HG02970 (cell line): ENCODE measurements at regions not wholly inside any gene's neighbourhood (a gene's known extent, or its start where the extent isn't known, plus 50 kb on each side); places are given as distances from the start of the nearest gene placed in this dataset.

Experiments used
- ATAC-seq: cut with Tn5 transposase; IDR thresholded peaks from one replicate; pipeline ENCODE4 v1.9.1; 2021; ENCODE audit warnings: mild to moderate bottlenecking, moderate library complexity, moderate number of reproducible peaks; ENCODE audit not compliant: unreplicated experiment, low FRiP score

DNA sequence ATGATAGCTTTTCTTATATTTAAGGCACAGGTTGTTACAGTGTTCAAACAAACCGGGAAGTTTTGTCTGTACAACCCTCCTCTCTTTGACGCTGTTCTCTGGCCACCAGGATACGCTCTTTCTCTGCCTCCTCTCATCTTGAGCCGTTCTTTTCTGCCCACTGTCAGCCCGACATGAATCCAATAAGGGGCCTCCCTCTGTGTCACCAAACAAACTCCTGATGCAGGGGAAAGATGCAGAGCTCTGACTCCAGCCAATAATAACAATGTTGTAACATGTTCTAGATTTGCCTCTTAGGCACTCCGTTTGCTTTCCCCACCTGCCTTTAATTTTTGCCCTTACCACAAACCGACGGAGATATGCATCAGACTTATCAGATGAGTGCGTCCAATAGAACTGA lies 449.3 kb downstream of the SLC4A3 start:
- ATAC-seq, result no peak

DNA sequence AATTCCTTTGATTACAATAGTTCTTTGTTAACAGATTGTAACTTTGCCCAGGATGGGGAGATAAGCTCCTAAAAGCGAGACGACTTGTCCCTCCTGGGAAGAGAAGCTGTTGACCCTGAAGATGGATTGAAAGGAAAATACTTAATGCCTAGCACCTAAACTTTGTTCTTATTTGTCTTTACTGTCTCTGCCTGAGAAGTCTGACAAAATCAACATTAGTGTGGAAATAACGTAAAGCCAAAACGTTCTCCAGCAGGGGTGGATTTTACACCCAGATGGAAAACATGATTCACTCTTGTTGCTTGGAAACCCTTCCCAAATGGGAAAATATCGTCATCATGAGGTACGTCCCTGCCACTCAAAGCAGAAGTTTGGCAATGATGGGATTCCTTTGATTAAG lies 450.1 kb downstream of the SLC4A3 start:
- no peak for ATAC-seq

DNA sequence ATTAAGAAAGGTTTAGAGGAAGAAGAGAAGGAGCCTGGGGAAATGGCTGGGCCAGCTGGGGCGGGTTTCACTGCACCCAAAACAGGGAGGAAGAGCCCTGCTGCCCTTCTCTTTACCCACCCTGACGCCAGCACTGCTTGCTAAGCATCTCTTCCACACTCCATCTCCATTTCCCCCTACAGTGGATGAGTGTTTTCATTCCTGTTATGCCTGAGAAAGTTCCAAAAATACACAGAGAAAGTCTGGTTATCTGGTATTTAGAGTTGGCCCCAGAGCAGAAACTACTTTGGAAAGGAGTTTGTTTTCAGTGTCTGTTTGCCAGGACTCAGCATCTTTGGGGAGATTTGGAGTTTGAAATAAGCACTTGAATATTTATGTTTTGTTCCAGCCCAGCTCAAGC lies 451.0 kb downstream of the SLC4A3 start:
- no peak for ATAC-seq

DNA sequence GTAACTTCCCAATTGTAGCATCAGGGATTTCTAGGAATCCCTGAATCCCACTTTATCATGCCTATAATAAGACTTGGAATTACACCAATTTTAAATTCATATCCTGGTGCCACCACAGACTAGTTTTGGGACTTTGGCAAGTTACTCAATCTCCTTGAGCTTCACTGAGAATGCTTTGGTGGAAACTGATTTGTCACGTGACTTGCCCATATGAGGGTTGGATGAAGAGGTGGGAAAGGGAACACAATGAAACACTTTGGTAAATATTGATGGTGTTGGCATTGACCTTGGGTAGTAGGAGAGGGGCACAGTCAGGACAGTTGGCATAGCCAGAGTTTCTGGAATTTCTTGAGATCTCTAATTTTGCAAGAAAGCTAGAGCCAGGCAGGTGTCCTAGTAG lies 452.2 kb downstream of the SLC4A3 start:
- ATAC-seq, result no peak

DNA sequence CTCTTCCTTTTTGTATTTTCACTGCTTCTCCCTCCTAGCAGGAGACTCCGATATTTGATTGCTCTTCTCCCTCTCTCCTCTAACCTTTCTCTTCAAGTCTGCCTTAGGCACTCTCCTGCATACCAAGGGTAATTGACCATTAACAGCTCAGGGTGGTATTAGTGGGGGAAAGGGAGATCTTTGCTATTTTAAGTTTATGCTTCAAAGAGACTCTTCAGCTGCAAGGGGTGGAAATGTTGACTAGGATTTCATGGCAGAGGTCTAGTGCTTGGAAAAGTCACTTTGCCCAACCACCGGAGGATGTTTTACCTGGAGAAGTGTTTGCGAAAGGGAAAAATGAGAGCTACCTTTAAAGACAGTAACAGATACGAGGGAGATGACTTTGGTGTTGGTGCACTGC lies 453.7 kb downstream of the SLC4A3 start:
- no peak for ATAC-seq

DNA sequence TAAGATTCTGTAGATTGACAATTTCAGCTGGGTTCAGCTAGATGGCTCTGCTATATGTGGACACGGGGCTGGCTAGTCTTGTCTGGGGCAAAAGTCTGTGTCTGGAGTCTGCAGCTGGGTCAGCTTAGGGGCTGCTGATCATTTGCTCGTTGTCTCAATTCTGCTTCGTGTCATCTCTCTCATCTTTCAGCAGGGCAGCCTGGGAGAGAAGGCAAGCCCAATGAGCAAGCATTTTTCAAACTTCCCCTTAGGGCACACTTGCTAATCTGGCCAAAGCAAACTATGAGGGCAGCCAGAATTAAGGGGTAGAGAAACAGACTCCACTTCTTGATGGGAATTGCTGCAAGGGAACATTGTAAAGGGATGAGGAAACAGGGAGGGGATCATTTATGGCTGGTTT lies 462.6 kb downstream of the SLC4A3 start:
- ATAC-seq, result no peak

DNA sequence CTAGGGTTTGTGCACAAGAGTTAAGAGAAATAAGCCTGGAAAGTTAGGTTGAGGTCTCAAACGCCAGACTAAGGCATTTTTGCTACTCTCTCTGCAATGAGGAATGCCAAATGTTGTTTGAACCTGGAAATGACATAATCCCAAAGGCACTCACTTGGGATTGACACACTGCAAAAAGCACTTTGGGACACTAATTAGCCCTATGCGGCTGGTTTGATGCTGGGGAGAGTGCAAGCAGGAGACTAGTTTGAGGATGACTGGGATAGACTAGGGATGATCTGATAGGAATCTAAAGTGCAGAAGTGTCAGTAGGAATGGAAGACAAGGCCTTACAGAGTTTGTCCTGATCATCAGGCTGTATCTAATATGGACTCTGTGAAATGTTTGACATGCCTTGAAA lies 469.0 kb downstream of the SLC4A3 start:
- ATAC-seq, result no peak

DNA sequence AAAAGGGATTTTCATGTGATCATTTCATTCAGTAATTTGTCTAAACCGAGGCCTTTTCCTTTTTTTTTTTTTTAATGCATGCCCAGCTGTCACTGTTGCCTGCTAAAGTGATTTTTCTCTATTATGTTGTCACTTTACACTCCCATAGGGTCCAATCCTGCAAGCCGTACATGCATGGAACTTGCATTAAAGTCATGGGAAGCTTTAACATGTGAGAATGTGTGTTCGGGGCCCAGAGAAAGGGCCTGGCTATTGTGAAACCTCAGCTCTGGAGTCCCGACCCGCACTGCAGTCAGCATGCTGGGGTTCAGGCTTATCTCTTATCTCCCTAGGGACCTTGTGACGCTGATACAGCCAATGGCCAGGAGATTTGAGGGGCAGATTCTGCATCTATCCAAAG lies 474.6 kb downstream of the SLC4A3 start:
- no peak for ATAC-seq

DNA sequence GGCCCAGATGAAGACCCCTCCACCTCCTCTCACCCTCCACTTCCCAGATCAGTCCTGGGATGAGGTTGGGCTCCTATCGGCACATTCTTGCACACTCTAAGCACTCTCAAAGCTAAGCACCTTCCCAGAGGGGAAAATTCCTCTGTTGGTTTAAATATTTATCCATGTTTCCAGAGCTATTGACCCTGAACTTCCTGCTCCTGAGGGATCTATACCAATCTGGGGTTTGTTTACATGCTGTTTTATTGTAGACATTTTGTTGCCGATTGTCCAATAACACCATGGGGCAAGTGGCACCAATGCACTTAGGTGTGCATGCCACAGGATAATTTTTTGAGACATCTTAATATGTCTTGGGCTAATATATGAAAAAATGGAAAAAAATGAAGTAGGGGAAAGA lies 476.2 kb downstream of the SLC4A3 start:
- ATAC-seq, result no peak

DNA sequence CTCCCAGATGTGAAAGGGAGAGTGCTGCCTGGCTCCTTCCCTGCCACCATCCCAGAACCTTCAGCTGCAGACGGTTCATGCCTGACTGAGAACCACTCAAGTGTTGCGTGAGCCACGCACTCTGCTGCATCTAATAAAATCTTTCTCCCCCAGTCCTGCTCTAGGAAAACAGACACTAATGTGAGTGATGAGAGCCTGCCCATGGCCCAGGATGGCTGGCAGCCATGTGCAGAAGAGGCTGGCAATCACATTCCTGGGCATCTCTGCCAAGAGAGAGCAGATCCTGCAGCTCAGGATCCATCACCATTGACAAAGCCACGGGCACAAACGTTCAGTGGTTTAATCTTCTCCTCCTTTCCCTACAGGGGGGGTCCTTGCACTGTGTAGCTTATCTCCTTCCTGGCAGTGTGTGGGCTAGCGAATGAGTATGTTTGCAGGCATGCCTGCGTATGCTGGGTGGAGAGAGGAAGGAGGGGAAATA lies 477.5 kb downstream of the SLC4A3 start:
- ATAC-seq, result no peak

DNA sequence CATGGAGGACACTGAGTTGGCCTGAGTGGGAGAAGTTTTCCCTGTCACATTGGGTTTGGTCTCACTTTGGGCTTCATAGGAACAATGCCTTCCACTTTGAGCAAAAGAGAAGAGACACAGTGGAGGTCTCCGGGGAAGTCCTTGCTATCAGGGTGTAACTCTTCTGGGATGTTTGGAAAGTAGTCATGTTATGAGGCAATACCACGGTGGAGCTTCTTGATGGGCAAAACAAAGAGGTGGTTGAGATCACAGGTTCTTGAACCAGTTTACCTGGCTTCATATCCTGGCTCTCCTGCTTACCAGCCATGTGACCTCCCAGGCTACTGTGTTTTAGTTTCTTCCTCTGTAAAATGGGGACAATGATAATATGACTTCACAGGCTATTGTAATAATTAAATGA lies 478.6 kb downstream of the SLC4A3 start:
- no peak for ATAC-seq

DNA sequence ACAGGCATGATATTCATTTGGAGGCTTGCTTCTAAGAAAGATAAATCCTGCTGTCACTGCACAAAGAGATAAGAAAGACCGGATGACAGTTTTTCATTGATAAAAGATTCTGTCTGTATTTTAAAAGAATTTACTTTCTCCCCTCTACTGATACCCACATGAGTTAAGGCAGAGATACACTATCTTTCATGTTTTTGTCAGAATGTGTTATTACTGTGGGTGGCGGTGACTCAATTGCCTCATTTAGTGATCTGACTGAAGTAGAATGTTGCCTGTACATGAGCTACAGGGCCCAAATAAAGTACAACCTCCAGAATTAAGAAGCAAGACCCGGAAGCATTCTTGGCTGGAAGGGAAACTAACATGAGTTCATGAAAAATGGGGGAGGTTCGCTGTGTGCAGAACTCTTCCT lies 480.0 kb downstream of the SLC4A3 start:
- ATAC-seq, result no peak

DNA sequence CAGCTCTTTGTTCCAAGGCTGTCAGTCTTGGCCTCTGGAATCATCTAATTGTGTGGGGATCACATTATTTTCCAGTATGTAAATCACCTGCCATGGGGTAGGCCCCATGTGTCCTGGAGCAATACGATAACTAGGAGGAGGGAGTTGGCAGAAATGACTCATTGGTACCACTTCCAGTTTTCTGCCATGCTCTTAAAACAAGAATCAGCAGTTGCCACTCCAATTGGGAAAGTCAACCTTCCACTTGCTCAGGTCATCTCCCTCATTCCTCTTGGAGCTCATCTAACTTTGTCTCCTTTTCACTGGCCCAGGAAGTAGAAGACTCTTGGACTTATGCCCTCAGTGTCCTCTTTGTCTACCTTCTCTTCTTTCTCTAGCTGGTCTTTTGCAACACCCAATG lies 487.0 kb downstream of the SLC4A3 start:
- ATAC-seq, result no peak

DNA sequence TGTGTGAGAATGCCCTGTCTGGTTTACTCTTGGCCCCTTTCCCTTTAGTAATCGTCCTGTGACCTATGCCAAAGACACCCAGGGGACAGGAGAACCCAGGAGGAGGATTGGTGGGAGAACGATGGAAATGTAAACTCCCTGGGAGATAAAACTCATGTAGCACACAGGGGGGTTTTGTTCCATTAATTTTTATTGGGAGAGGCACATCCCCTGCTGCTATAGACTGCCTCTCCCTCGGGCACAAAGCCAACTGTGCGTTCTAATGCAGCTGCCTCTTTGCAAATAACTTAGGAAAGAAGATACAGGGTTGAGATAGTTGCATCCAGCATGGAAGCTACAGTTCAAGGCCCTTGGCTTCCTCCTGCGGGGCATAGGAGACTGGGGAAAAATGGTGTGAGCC lies 489.6 kb downstream of the SLC4A3 start:
- ATAC-seq, result no peak

DNA sequence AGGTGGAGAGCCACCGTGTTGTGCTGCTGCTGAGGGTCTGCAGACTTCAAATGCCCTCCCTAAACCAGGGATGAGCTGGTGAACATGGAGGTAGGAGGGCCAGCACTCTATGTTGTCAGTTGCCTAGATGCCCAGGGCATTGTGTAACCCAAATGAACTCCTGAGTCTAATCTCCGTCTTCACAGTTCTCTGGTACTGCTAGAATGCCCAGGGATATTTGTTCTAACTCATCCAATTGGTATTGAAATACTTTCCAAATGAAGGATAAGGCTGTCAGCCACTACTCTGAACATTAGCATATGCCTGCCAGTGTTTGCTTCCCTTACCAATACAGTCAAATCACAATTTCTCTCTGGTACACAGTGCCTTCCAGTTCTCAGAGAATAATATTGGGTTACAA lies 492.6 kb downstream of the SLC4A3 start:
- no peak for ATAC-seq

DNA sequence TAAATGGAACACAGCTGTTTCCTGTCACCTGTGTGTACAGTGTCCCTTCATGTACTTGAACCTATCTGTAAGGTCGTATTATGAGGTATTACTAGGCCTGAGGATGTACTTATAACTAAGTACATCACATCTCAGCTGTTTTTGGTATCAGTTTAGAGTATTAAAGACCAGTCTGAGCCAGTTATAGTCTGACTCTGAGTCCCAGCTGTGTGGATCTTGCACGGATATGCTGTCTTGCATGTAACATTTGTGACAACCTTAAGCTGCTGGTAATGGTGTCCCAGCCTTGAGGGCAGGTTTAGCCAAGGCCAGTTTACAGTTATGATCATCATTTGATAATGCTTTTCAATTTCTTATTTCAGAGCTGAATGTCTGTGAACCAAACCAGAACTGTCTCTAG lies 496.3 kb downstream of the SLC4A3 start:
- ATAC-seq, result no peak

DNA sequence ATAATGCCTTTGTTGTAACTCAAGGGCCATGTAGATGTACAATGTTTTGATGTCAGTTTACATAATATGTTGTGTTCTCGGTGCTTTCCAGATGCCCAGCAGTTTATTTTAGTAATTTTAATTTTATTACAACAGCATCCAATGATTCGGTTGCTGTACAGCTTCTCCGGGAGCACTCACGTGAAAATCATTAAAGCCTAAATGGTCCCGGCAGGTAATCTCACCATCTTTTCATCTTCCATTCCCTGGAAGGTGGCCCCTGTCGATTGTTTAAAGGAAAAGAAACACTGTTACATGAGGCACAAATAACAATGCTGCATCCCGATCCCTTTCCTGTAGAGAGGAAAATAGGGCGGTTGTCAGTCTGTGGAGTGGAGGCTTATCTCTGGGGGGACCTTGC lies 498.1 kb downstream of the SLC4A3 start:
- no peak for ATAC-seq

DNA sequence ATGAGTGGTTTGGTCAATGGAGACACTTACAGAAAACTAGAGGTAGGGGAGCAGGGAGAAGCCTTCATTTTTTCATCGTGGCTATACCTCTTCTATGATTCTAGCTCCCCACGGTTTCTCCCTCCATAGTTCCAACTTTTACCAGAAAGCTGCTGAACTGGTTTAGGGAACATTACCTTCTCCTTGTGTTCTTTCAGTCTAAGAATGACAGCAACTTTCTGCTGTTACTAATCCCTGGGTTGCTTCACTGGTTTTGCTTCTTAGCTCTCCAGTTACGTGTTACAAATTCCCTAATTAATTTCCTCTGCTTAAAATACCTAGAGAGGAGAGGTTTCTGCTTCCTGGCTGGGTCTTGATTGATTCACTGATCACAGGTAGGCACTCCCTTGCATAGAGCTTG lies 499.9 kb downstream of the SLC4A3 start:
- no peak for ATAC-seq

DNA sequence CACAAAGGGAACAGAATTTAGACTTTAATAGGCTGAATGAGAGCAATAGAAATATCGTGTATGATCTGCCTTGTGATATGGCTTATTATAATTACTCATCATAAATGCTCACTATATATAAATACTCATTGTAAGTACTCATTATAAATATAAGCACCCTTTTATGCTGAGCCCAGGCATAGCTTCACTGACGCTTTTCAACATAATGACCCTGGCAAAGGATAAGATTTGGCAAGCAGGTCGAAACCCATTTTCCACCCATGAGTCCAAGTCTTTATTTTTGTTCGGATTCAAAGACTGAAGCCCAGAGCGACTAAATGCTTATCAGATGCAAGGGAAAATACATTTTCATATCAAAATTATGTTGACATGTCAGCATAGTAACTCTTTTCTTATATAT lies 500.4 kb downstream of the SLC4A3 start:
- no peak for ATAC-seq

DNA sequence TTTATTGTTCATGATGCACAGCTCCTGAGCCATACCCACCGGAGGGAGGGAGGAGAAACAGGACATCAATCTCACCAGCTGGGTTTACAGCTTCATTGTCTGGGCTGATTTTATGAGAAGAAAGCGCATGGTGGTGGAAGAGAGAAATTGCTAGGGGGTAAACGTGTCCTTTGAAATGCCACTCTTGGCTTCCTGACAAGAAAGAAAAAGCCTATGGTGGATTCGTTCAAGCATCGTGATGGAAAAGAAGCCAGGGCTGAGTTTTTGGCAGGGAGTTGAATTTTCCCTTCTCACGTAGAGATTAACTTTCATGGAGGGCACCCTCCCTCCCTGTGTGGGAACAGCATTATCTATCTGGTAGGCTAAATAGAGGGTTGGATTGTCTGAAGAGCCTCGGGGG lies 502.0 kb downstream of the SLC4A3 start:
- ATAC-seq, result no peak

DNA sequence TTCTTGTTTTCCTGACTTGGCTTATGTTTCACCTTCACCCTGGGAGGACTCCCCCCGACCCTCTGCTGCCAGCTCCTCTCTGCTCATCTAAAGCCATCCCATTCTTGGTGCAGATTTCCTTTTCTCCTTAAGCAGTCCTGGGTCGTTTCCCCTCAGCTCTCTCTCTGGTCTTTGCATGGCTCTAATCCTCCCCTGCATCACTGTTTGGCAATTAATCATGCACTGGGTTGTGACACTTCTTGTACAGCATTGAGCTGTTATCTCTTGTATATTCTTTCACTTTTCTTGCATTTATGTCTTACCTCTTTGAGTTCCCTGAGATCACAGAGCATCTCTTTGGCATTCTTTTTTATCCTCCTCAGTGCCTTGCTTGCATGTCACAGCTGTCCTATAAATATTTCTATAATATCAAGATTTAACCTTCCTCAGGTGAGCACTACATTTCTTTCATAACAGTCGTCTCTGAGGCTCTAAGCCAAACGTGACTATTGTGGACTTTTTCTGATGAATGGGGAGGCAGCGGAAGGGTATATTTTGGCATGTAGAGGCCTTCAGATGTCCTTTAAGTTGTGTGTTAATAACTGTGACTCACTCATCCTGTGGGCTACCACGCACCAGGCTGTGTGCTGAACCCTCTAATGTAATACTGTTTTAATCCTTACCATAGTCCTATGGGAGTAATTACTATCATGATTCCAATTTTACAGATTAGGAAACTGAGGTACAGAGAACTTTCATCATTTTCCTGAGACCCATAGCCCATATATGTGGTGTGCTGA lies 507.5 kb downstream of the SLC4A3 start:
- ATAC-seq, result no peak

DNA sequence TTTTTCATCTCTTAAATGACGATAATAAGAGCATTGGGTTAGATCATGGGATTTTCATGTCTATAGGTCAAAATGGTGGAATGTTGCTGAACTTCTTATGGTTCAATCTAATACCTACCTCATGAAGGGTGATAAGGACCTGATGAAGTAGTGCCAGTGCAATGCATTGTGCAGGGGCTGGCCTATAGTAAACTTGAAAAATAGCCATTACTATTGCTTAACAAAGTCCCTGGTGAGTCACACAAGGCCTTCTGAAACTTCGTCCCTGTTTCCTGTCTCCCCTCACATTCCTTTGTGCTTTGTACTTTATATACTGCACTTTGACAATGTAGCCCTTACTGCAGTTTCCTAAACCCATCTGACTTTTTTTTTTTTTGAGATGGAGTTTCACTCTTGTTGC lies 515.9 kb downstream of the SLC4A3 start:
- ATAC-seq, result no peak

DNA sequence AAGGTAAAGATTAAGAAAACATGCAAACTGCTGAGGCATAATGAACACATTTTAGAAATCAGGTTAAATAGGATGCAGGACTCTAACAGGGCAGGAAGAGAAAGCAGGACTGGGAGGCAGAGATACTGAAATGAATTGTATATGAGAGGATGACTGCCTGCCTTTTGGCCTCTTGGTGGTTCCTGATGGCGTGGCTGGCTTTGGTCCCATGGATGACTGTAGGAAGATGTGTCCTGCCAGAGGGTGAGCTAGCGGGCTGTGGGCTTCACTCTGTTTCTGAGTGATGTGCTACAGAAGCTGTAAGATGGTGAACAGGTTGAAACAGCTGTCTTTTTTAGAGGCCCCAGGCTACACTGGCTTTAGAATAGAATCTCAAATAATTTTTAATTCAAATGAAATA lies 517.0 kb downstream of the SLC4A3 start:
- ATAC-seq, result no peak
